Activated CD4-positive, alpha-beta T cell treated with anti-CD3 and anti-CD28 coated beads for 36 hours (primary cell): ENCODE measurements at regions not wholly inside any gene's neighbourhood (a gene's known extent, or its start where the extent isn't known, plus 50 kb on each side); places are given as distances from the start of the nearest gene placed in this dataset.
"Not testable (repeated sequence)": the region's sequence is repeated elsewhere in the genome, so short reads cannot be mapped to it uniquely, and the experiment has no call there.

Source experiments
- ATAC-seq: fragments of 200-7000 bp; cut with Tn5 transposase; one replicate; pipeline ENCODE4 v1.10.0; 2021; ENCODE audit warnings: mild to moderate bottlenecking, moderate library complexity
- CTCF ChIA-PET: fragments of 350-600 bp; sonication (Branson Sonifier 250); formaldehyde crosslinking; loops from one replicate; lab custom pipeline; 2021; ENCODE audit warnings: antibody characterized with exemption; lab: Charles Lee
- POLR2A ChIA-PET: fragments of 350-600 bp; sonication (Branson Sonifier 250); formaldehyde crosslinking; loops from one replicate; lab custom pipeline; 2021; ENCODE audit warnings: antibody characterized with exemption, inconsistent platforms; lab: Charles Lee
- DNase-seq: peaks from one replicate; pipeline ENCODE4 v3.0.0-alpha.2; 2020
- H3K27ac Mint-ChIP-seq: one replicate; pipeline ENCODE4 v1.8.0; 2021; ENCODE audit warnings: mixed read lengths
- H3K27me3 Mint-ChIP-seq: one replicate; pipeline ENCODE4 v1.8.0; 2021; ENCODE audit warnings: mixed read lengths
- H3K36me3 Mint-ChIP-seq: one replicate; pipeline ENCODE4 v1.8.0; 2021; ENCODE audit warnings: low read depth, mixed read lengths
- H3K4me1 Mint-ChIP-seq: one replicate; pipeline ENCODE4 v1.8.0; 2021; ENCODE audit warnings: mixed read lengths
- H3K4me3 Mint-ChIP-seq: one replicate; pipeline ENCODE4 v1.8.0; 2021; ENCODE audit warnings: mild to moderate bottlenecking, moderate library complexity, mixed read lengths
- H3K9me3 Mint-ChIP-seq: one replicate; pipeline ENCODE4 v1.8.0; 2021; ENCODE audit warnings: low read depth, mixed read lengths
- intact Hi-C, 2 experiments: fragments of 100-400 bp; cut with DNase I in 1 of 2; cut with micrococcal nuclease in 1 of 2; formaldehyde crosslinking; loops; one replicate each; pipeline versions ENCODE4 v1.14.2 to v1.15.1; 2022 to 2024; cut with DNase I, micrococcal nuclease

GRCh38 chr4:15164571-15164970, 162.3 kb downstream of the CPEB2 start:
- intact Hi-C loops: no loop called here
- Mint-ChIP-seq H3K36me3 (no peaks in the 10 kb centered on the region), H3K27me3 (peaks cover 8% of the 10 kb centered on the region), H3K4me3 (no peak overlapping the region), H3K9me3 (no peaks in the 10 kb centered on the region), H3K4me1 (no peaks in the 10 kb centered on the region), H3K27ac (no peak overlapping the region)
- no peak for DNase-seq
- ChIA-PET CTCF (no interaction called here), POLR2A (no interaction called here)
- no peak for ATAC-seq

- peaks cover 10% of the 10 kb centered on the region for H3K27me3 Mint-ChIP-seq
- ChIA-PET CTCF (interaction anchor here (0.6 kb wide), 1 partner anchor 37 kb away, joined by 4 read pairs; no protein-coding TSS in a partner anchor), POLR2A (no interaction called here)
- intact Hi-C loops: no loop called here
- no peak overlapping the region for H3K4me3 Mint-ChIP-seq
- H3K27ac Mint-ChIP-seq: no peak overlapping the region
- H3K9me3 Mint-ChIP-seq: peaks cover 8% of the 10 kb centered on the region
- H3K4me1 Mint-ChIP-seq: no peaks in the 10 kb centered on the region
- ATAC-seq (no peak), DNase-seq (no peak)
- H3K36me3 Mint-ChIP-seq: no peaks in the 10 kb centered on the region
Observed at GRCh38 chr4:15167743-15168142, 165.5 kb downstream of the CPEB2 start.

- no peak for ATAC-seq
- intact Hi-C loops: no loop called here
- Mint-ChIP-seq H3K27me3 (peaks cover 12% of the 10 kb centered on the region), H3K9me3 (peaks cover 9% of the 10 kb centered on the region), H3K4me1 (no peaks in the 10 kb centered on the region), H3K4me3 (no peak overlapping the region), H3K27ac (no peak overlapping the region), H3K36me3 (no peaks in the 10 kb centered on the region)
- CTCF ChIA-PET: interaction anchor here (0.6 kb wide), 1 partner anchor 203 kb away, joined by 3 read pairs; no protein-coding TSS in a partner anchor
- POLR2A ChIA-PET: no interaction called here
- DNase-seq: no peak
Observed at GRCh38 chr4:15168759-15169158, 166.5 kb downstream of the CPEB2 start.

- no peak for DNase-seq
- no peak for ATAC-seq
- Mint-ChIP-seq H3K36me3 (no peaks in the 10 kb centered on the region), H3K27me3 (peaks cover 13% of the 10 kb centered on the region), H3K27ac (no peak overlapping the region), H3K4me1 (no peaks in the 10 kb centered on the region), H3K4me3 (no peak overlapping the region), H3K9me3 (peaks cover 9% of the 10 kb centered on the region)
- POLR2A ChIA-PET: no interaction called here
- CTCF ChIA-PET: no interaction called here
- intact Hi-C loops: no loop called here
Observed at GRCh38 chr4:15171725-15172124, 169.4 kb downstream of the CPEB2 start.

GRCh38 chr4:15173251-15173650, 171.0 kb downstream of the CPEB2 start:
- Mint-ChIP-seq H3K4me3 (no peak overlapping the region), H3K27me3 (peaks cover 12% of the 10 kb centered on the region), H3K9me3 (peaks cover 9% of the 10 kb centered on the region), H3K36me3 (no peaks in the 10 kb centered on the region), H3K4me1 (no peaks in the 10 kb centered on the region), H3K27ac (no peak overlapping the region)
- CTCF ChIA-PET: no interaction called here
- POLR2A ChIA-PET: no interaction called here
- no peak for DNase-seq
- ATAC-seq: no peak
- intact Hi-C loops: no loop called here

- H3K9me3 Mint-ChIP-seq, H3K4me3 Mint-ChIP-seq, H3K4me1 Mint-ChIP-seq, H3K27ac Mint-ChIP-seq, intact Hi-C loops, ATAC-seq, DNase-seq, POLR2A ChIA-PET, H3K36me3 Mint-ChIP-seq, CTCF ChIA-PET: not testable (repeated sequence)
- H3K27me3 Mint-ChIP-seq: peaks cover 11% of the 10 kb centered on the region
Observed at GRCh38 chr4:15174168-15174567, 171.9 kb downstream of the CPEB2 start.

GRCh38 chr4:15179842-15180241, 177.6 kb downstream of the CPEB2 start:
- CTCF ChIA-PET, POLR2A ChIA-PET, DNase-seq, H3K27ac Mint-ChIP-seq, ATAC-seq, H3K9me3 Mint-ChIP-seq, H3K27me3 Mint-ChIP-seq, H3K36me3 Mint-ChIP-seq, H3K4me3 Mint-ChIP-seq: not testable (repeated sequence)
- peaks cover 15% of the 10 kb centered on the region for H3K4me1 Mint-ChIP-seq
- intact Hi-C loops: loop anchor here (5.0 to 10.0 kb wide), 5 partner anchors 178 to 1525 kb away; partner anchors contain the start of genes CPEB2 (in 1 of the 2) and FBXL5 (in 1 of the 2)

- POLR2A ChIA-PET: interaction anchor here (0.6 to 0.7 kb wide), 2 partner anchors 45 to 179 kb away, joined by 3 to 4 read pairs; no protein-coding TSS in a partner anchor
- CTCF ChIA-PET: interaction anchor here (0.7 to 0.8 kb wide), 2 partner anchors 263 to 1258 kb away, joined by 3 to 4 read pairs; no protein-coding TSS in a partner anchor
Observed at GRCh38 chr4:15182600-15183220, 180.4 kb downstream of the CPEB2 start.

GRCh38 chr4:15186149-15186548, 183.9 kb downstream of the CPEB2 start:
- Mint-ChIP-seq H3K36me3 (no peaks in the 10 kb centered on the region), H3K27ac (no peak overlapping the region), H3K4me3 (no peak overlapping the region), H3K9me3 (no peaks in the 10 kb centered on the region), H3K27me3 (peaks cover 2% of the 10 kb centered on the region), H3K4me1 (peaks cover 20% of the 10 kb centered on the region)
- CTCF ChIA-PET: interaction anchor here (0.8 to 1.9 kb wide), 2 partner anchors 10 to 11 kb away, joined by 5 read pairs; no protein-coding TSS in a partner anchor
- DNase-seq: no peak
- POLR2A ChIA-PET: no interaction called here
- no peak for ATAC-seq
- intact Hi-C loops: loop anchor here in 1 of 2 experiments (10.0 kb wide), 1 partner anchor 1531 kb away; no protein-coding TSS in a partner anchor

More at GRCh38 chr4:15182600-15183220, 180.4 kb downstream of the CPEB2 start:
- peak; percentile 54 for DNase-seq
- intact Hi-C loops: loop anchor here (1.0 to 10.0 kb wide), 7 partner anchors 65 to 1528 kb away; partner anchors contain the start of genes CPEB2 (in 1 of the 2) and FBXL5 (in 1 of the 2)
- H3K36me3 Mint-ChIP-seq: no peaks in the 10 kb centered on the region
- H3K27me3 Mint-ChIP-seq: no peaks in the 10 kb centered on the region
- no peaks in the 10 kb centered on the region for H3K9me3 Mint-ChIP-seq
- peaks cover 15% of the 10 kb centered on the region for H3K4me1 Mint-ChIP-seq
- H3K4me3 Mint-ChIP-seq: peak overlapping the region; percentile 13
- H3K27ac Mint-ChIP-seq: peak overlapping the region; percentile 82
- ATAC-seq: peak; percentile 94

- intact Hi-C loops: loop anchor here in 1 of 2 experiments (10.0 kb wide), 1 partner anchor 1532 kb away; no protein-coding TSS in a partner anchor
- Mint-ChIP-seq H3K27ac (no peak overlapping the region), H3K4me3 (no peak overlapping the region)
Observed at GRCh38 chr4:15186806-15187205, 184.5 kb downstream of the CPEB2 start.

GRCh38 chr4:15188605-15189539, 186.6 kb downstream of the CPEB2 start:
- POLR2A ChIA-PET: no interaction called here
- ATAC-seq (no peak), DNase-seq (no peak)
- CTCF ChIA-PET: no interaction called here
- H3K27me3 Mint-ChIP-seq: peaks cover 2% of the 10 kb centered on the region
- no peak overlapping the region for H3K4me3 Mint-ChIP-seq
- H3K9me3 Mint-ChIP-seq: no peaks in the 10 kb centered on the region
- H3K36me3 Mint-ChIP-seq: no peaks in the 10 kb centered on the region
- intact Hi-C loops: loop anchor here in 1 of 2 experiments (10.0 kb wide), 1 partner anchor 1534 kb away; no protein-coding TSS in a partner anchor
- H3K27ac Mint-ChIP-seq: no peak overlapping the region
- peaks cover 5% of the 10 kb centered on the region for H3K4me1 Mint-ChIP-seq

More at GRCh38 chr4:15186806-15187205, 184.5 kb downstream of the CPEB2 start:
- H3K36me3 Mint-ChIP-seq: no peaks in the 10 kb centered on the region
- CTCF ChIA-PET: interaction anchor here (1.9 kb wide), 1 partner anchor 9 kb away, joined by 5 read pairs; no protein-coding TSS in a partner anchor
- peaks cover 20% of the 10 kb centered on the region for H3K4me1 Mint-ChIP-seq
- DNase-seq: no peak
- no peak for ATAC-seq
- POLR2A ChIA-PET: no interaction called here
- no peaks in the 10 kb centered on the region for H3K9me3 Mint-ChIP-seq
- H3K27me3 Mint-ChIP-seq: peaks cover 2% of the 10 kb centered on the region
